Right atrium auricular region (tissue), 2 donors: ENCODE measurements at regions not wholly inside any gene's neighbourhood (a gene's known extent, or its start where the extent isn't known, plus 50 kb on each side); places are given as distances from the start of the nearest gene placed in this dataset.

Experiments used
- DNase-seq: peaks from one replicate; pipeline ENCODE4 v3.0.0-alpha.2; 2019; ENCODE audit warnings: low spot score
- H3K27ac ChIP-seq, 2 donors: fragments of 200-600 bp; sonication (generic); 1 replicate in 1 of 2; 2 replicates in 1 of 2; pipeline ENCODE4 v1.5.1; 2016 to 2019
- H3K27me3 ChIP-seq, 2 donors: fragments of 200-600 bp; sonication (generic); one replicate each; pipeline versions ENCODE4 v1.5.1 to v1.6.0; 2017 to 2019
- H3K36me3 ChIP-seq: fragments of 200-600 bp; sonication (generic); one replicate; pipeline ENCODE4 v1.5.1; 2016
- H3K4me1 ChIP-seq, 2 donors: fragments of 200-600 bp; sonication (generic); one replicate each; pipeline versions ENCODE4 v1.5.1 to v1.6.0; 2017 to 2019
- H3K4me3 ChIP-seq, 2 donors: fragments of 200-600 bp; sonication (generic); 1 replicate in 1 of 2; 2 replicates in 1 of 2; pipeline ENCODE4 v1.5.1; 2017 to 2019; ENCODE audit warnings: mild to moderate bottlenecking in 1 of 2, moderate library complexity in 1 of 2
- H3K9me3 ChIP-seq, 2 donors: fragments of 200-600 bp; sonication (generic); one replicate each; pipeline ENCODE4 v1.5.1; 2019
- TF ChIP-seq, protein P1 (sequence below), 2 donors: fragments of 200-600 bp; sonication (generic); IDR thresholded peaks; one replicate each; pipeline ENCODE4 v1.5.1; 2019; ENCODE audit warnings: antibody characterized with exemption in 2 of 2

DNA sequence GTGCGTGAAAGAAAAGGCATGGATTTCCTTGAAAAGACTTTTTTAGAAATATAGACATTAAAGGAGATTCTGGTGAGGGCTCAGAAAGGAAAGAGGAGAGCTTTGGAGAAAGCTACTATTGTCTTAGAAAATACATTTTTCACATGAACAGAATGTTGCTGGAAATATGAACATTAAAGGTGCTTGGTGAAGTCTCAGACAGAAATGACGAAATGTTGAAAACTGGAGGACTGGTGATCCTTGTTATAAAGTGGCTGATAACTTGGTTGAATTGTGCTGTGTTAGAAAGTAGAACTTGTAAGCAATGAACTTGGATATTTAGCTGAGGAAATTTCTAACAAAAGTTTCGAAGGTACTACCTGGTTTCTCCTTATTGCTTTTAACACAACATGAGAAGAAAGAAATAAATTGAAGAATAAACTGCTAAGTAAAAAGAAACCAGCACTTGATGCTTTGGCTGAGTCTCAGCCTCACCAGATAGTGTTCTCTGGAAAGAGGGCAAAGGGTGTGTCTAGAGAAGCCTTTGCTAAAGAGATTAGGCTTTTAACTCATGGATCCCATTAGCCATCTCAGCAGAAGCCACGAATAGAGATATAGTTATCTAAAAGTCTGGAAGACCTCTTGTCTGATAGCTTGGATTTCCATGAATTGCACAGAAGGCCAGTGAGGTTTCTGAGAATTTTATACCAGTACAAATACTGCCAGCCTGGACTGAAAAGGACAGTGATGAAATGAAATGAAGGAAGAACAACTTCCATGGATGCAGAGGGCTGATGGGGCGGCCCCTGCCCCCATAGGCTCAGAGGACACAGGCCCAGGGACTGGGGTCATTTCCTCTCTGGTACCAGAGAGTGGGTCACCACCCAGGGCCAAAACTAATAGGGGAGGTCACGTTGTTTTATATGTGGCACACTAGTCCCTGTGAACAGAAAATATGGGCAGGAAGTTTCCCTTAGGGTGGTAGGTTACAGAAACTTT, 91.5 kb downstream of the RPL22L1 start:
- no peaks in the 10 kb centered on the region for H3K27me3 ChIP-seq
- H3K4me3 ChIP-seq = no peak overlapping the region
- no peaks in the 10 kb centered on the region for H3K4me1 ChIP-seq
- DNase-seq = no peak
- TF ChIP-seq, protein P1, sequence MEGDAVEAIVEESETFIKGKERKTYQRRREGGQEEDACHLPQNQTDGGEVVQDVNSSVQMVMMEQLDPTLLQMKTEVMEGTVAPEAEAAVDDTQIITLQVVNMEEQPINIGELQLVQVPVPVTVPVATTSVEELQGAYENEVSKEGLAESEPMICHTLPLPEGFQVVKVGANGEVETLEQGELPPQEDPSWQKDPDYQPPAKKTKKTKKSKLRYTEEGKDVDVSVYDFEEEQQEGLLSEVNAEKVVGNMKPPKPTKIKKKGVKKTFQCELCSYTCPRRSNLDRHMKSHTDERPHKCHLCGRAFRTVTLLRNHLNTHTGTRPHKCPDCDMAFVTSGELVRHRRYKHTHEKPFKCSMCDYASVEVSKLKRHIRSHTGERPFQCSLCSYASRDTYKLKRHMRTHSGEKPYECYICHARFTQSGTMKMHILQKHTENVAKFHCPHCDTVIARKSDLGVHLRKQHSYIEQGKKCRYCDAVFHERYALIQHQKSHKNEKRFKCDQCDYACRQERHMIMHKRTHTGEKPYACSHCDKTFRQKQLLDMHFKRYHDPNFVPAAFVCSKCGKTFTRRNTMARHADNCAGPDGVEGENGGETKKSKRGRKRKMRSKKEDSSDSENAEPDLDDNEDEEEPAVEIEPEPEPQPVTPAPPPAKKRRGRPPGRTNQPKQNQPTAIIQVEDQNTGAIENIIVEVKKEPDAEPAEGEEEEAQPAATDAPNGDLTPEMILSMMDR (IDR thresholded peaks at IDR 0.05) = no peak
- no peaks in the 10 kb centered on the region for H3K9me3 ChIP-seq
- H3K36me3 ChIP-seq = no peaks in the 10 kb centered on the region
- H3K27ac ChIP-seq = no peak overlapping the region

DNA sequence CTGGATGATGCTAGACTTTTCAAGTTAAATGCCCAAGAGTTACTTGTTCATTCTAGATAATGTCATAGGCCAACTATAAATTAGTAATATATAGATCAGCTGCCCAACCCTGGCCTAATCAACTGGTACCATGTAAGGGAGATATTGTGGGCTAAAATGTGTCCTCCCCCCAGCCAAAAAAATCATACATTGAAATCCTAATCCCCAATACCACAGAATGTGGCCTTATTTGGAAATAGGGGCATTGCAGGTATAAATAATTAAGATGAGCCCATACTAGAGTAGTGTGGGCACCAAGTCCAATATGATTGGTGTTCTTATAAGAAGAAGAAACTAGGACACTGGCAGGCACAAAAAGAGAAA, 92.5 kb downstream of the RPL22L1 start:
- no peak overlapping the region for H3K27ac ChIP-seq
- no peaks in the 10 kb centered on the region for H3K4me1 ChIP-seq
- no peak overlapping the region for H3K4me3 ChIP-seq
- H3K27me3 ChIP-seq = no peaks in the 10 kb centered on the region
- TF ChIP-seq, protein P1 (IDR thresholded peaks at IDR 0.05) = no peak
- no peaks in the 10 kb centered on the region for H3K36me3 ChIP-seq
- H3K9me3 ChIP-seq = no peaks in the 10 kb centered on the region
- no peak for DNase-seq

DNA sequence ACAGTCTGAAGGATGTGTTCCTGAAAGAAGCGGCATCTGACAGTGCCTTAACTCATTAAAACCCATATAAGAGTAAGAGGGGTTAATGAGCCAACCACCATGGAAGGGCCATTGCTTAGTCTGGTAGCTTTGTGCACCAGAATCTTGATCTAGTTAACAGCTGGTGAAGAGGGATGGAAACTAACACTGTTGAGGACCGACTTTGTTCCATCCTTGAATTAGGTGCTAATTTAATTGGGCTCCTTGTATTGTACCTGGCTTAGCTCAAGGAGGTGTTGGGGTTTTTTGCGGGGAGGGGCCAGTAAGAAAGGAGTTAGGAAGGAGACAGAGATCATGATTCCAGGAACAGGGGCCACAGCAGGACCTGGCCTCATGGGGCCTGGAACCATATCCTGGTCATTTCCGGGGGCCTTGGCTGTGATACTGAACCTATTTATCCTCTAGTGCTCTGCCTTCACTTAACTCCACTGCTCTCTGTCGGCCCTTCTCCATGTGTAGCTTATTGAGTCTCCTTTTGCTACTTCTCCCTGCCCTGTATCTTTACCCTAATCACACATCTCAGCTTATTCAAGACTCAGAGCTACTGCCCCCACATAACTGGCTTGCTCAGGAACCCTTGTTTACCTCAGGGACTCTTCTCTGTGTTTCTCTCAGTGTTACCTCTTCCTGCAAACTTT, 93.0 kb downstream of the RPL22L1 start:
- no peaks in the 10 kb centered on the region for H3K36me3 ChIP-seq
- no peaks in the 10 kb centered on the region for H3K9me3 ChIP-seq
- DNase-seq = no peak
- H3K4me1 ChIP-seq = no peaks in the 10 kb centered on the region
- TF ChIP-seq, protein P1 (IDR thresholded peaks at IDR 0.05) = no peak
- H3K4me3 ChIP-seq = no peak overlapping the region
- H3K27me3 ChIP-seq = no peaks in the 10 kb centered on the region
- H3K27ac ChIP-seq = no peak overlapping the region

DNA sequence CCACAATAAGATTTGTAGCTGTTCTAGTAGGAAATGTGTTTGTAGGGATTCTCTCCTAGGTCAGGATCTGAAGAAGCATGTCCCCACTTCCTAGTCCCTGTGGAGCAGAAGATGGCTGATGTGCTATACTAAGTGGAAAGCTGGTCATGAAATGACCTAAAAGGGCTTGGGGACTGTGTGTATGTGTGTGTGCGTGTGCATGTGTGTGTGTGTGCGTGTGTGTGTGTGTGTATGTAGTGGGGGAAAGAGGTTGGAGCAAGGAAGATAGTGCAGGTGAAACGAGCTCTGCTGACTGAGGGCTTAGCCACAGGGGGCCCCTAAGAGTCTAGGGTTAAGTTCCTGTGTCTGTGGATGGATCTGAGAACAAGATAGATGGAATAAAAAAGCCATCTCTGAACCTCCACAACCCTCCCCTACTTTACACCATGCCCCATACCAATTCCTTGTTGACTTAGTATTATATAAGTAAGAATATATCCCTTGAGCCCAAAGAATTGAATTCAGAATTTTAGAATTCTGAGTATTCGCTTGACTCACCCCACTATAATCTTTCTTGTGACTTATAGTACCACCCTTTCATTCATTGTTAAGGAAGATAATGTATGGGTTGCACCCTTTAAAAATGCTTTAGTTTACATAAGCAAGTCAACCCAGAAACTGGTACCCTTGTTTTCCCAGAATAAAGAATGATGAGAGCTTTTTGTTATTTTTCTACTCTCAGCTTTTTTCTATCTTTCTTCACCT, 96.1 kb downstream of the RPL22L1 start:
- Histone ChIP-seq H3K36me3 (no peaks in the 10 kb centered on the region), H3K4me1 (peaks cover 0 to under 1% of the 10 kb centered on the region in 2 donors), H3K4me3 (no peak overlapping the region), H3K9me3 (no peaks in the 10 kb centered on the region), H3K27me3 (no peaks in the 10 kb centered on the region), H3K27ac (no peak overlapping the region)
- TF ChIP-seq, protein P1 (IDR thresholded peaks at IDR 0.05) = no peak
- DNase-seq = no peak

DNA sequence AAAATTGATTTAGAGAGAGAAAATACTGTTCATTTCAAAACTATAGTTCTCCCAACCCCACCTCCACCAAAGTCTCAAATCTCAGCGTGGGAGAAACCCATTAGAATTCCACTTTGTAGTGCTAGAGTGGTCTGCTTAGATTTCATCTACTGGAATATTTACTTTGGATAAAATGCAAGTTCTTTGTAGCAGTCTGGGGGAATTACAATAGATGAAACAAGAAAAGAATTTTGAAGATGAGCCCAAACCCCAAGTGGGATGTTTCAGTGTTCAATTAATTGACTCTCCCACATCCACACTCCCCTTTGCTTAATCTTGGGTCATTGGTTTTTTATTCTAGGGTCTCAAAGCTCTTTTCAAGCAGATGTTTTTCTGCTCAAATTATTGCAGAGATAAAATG, 97.8 kb downstream of the RPL22L1 start:
- no peak overlapping the region for H3K4me3 ChIP-seq
- H3K4me1 ChIP-seq = peaks cover 0 to 6% of the 10 kb centered on the region in 2 donors
- DNase-seq = no peak
- H3K27me3 ChIP-seq = no peaks in the 10 kb centered on the region
- no peaks in the 10 kb centered on the region for H3K36me3 ChIP-seq
- no peaks in the 10 kb centered on the region for H3K9me3 ChIP-seq
- TF ChIP-seq, protein P1 (IDR thresholded peaks at IDR 0.05) = no peak
- no peak overlapping the region for H3K27ac ChIP-seq
